DND-41 (cell line): ENCODE measurements at regions not wholly inside any gene's neighbourhood (a gene's known extent, or its start where the extent isn't known, plus 50 kb on each side); places are given as distances from the start of the nearest gene placed in this dataset.

Experiments
- ATAC-seq: fragments of 200-7000 bp; cut with Tn5 transposase; 3 replicates; pipeline ENCODE4 v1.9.1; 2021; ENCODE audit warnings: low read depth; ENCODE audit not compliant: insufficient read depth
- DNase-seq: peaks from one replicate; pipeline ENCODE4 v3.0.0-alpha.2; 2020
- H2AFZ ChIP-seq: 2 replicates; pipeline ENCODE4 v1.6.0; 2012; ENCODE audit warnings: low read depth, low read length
- H3K27ac ChIP-seq: 2 replicates; pipeline ENCODE4 v1.5.1; 2012; ENCODE audit warnings: low read length, inconsistent platforms
- H3K27me3 ChIP-seq: fragments of 200-600 bp; sonication (generic); 2 replicates; pipeline ENCODE4 v1.6.0; 2012; ENCODE audit warnings: low read length, mild to moderate bottlenecking, inconsistent platforms; ENCODE audit not compliant: insufficient read depth, poor library complexity
- H3K36me3 ChIP-seq: 2 replicates; pipeline ENCODE4 v1.5.1; 2012; ENCODE audit warnings: low read length, inconsistent platforms; ENCODE audit not compliant: insufficient read depth
- H3K4me1 ChIP-seq: 2 replicates; pipeline ENCODE4 v1.5.1; 2012; ENCODE audit warnings: mild to moderate bottlenecking, low read length; ENCODE audit not compliant: insufficient read depth
- H3K4me2 ChIP-seq: 2 replicates; pipeline ENCODE4 v1.6.0; 2012; ENCODE audit warnings: mild to moderate bottlenecking, moderate library complexity, low read length, inconsistent platforms; ENCODE audit not compliant: insufficient read depth
- H3K4me3 ChIP-seq, 2 experiments: fragments of 200-600 bp in 1 of 2; shearing (Covaris generic) in 1 of 2; 2 replicates each; pipeline ENCODE4 v1.5.1; 2012 to 2016; ENCODE audit warnings: inconsistent platforms in 2 of 2, low read length in 2 of 2, mild to moderate bottlenecking in 2 of 2, low read depth in 1 of 2, moderate library complexity in 1 of 2
- H3K79me2 ChIP-seq: 2 replicates; pipeline ENCODE4 v1.6.0; 2012; ENCODE audit warnings: low read length, inconsistent platforms; ENCODE audit not compliant: insufficient read depth
- H3K9ac ChIP-seq: 2 replicates; pipeline ENCODE4 v1.6.0; 2012; ENCODE audit warnings: low read depth, mild to moderate bottlenecking, inconsistent platforms, low read length, moderate library complexity
- H3K9me3 ChIP-seq: 2 replicates; pipeline ENCODE4 v1.5.1; 2012; ENCODE audit warnings: low read length, moderate library complexity, mild to moderate bottlenecking, inconsistent platforms; ENCODE audit not compliant: insufficient read depth, severe bottlenecking
- H4K20me1 ChIP-seq: 2 replicates; pipeline ENCODE4 v1.6.0; 2012; ENCODE audit warnings: low read length; ENCODE audit not compliant: insufficient read depth
- CTCF ChIP-seq: IDR thresholded peaks from 2 replicates; pipeline ENCODE4 v1.5.1; 2012; ENCODE audit warnings: borderline replicate concordance, low read length, moderate library complexity, mild to moderate bottlenecking; ENCODE audit not compliant: poor library complexity, severe bottlenecking; ENCODE audit errors: extremely low read depth
- EZH2 ChIP-seq: IDR thresholded peaks from 3 replicates; pipeline ENCODE4 v1.6.1; 2012; ENCODE audit warnings: borderline replicate concordance, low read depth, mild to moderate bottlenecking, moderate library complexity, low read length, inconsistent platforms; ENCODE audit not compliant: severe bottlenecking

GRCh38 chr13:22461854-22462490 is 718.8 kb upstream of the SGCG start:
- no peak for ATAC-seq
- no peaks in the 10 kb centered on the region for H3K4me1 ChIP-seq
- H3K27ac ChIP-seq: no peak overlapping the region
- no peaks in the 10 kb centered on the region for H3K36me3 ChIP-seq
- no peaks in the 10 kb centered on the region for H3K79me2 ChIP-seq
- no peak for DNase-seq
- no peak overlapping the region for H3K9ac ChIP-seq
- TF ChIP-seq CTCF: no peak
- TF ChIP-seq EZH2: no peak
- H3K27me3 ChIP-seq: no peaks in the 10 kb centered on the region
- H3K9me3 ChIP-seq: no peaks in the 10 kb centered on the region
- H3K4me3 ChIP-seq: no peak overlapping the region
- no peak overlapping the region for H3K4me2 ChIP-seq
- H4K20me1 ChIP-seq: no peaks in the 10 kb centered on the region
- no peak overlapping the region for H2AFZ ChIP-seq

- Histone ChIP-seq H3K9me3 (no peaks in the 10 kb centered on the region), H3K4me3 (no peak overlapping the region), H3K4me2 (no peak overlapping the region), H3K27me3 (no peaks in the 10 kb centered on the region), H2AFZ (no peak overlapping the region), H3K4me1 (no peaks in the 10 kb centered on the region), H3K27ac (no peak overlapping the region), H3K9ac (no peak overlapping the region), H3K36me3 (no peaks in the 10 kb centered on the region), H4K20me1 (no peaks in the 10 kb centered on the region), H3K79me2 (no peaks in the 10 kb centered on the region)
- ATAC-seq: no peak
- no peak for TF ChIP-seq EZH2
- no peak for TF ChIP-seq CTCF
- no peak for DNase-seq
Observed at GRCh38 chr13:22463089-22463488, 717.7 kb upstream of the SGCG start.

DNA sequence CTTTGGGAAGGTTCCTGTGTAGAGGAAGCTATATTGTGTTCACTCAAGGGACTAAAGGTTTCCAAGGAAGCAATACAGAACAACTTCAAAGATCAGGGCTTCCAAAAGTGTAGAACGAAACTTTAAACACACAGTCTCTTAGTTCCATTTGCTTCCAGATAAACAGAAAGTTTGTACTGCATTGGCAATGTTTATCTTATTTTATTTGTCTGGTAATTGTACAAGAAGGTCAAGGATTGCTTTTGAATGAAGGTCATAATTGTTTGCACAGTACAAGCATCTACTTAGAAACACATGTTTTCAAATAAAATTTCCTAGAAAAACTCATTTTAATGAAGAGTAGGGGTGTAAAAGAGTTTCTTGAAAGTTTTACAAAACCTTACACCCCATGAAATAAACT is 712.7 kb upstream of the SGCG start:
- Histone ChIP-seq H3K4me1 (no peaks in the 10 kb centered on the region), H4K20me1 (no peaks in the 10 kb centered on the region), H3K4me2 (no peak overlapping the region), H3K9ac (no peak overlapping the region), H3K79me2 (no peaks in the 10 kb centered on the region), H2AFZ (no peak overlapping the region), H3K27ac (no peak overlapping the region), H3K9me3 (no peaks in the 10 kb centered on the region), H3K27me3 (no peaks in the 10 kb centered on the region), H3K4me3 (no peak overlapping the region), H3K36me3 (no peaks in the 10 kb centered on the region)
- ATAC-seq (no peak), DNase-seq (no peak)
- TF ChIP-seq EZH2 (no peak), CTCF (no peak)

DNA sequence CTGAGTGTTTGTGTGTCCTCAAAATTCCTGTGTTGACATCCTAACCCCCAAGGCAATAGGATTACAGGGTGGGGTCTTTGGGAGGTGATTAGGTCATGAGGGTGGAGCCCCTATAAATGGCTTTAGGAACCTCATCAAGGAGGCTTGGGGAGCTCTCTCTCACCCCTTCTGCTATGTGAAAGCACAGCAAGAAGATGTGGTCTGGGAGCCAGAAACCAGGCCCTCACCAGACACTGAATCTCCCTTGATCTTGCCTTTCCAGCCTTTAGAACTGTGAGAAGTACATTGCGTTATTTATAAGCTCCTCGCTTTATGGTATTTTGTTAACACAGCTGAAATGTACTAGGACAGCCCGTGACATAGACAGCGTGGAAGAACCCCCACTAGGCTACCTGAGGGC is 712.0 kb upstream of the SGCG start:
- Histone ChIP-seq H3K9ac (no peak overlapping the region), H3K27ac (no peak overlapping the region), H3K36me3 (no peaks in the 10 kb centered on the region), H3K79me2 (no peaks in the 10 kb centered on the region), H2AFZ (no peak overlapping the region), H3K9me3 (no peaks in the 10 kb centered on the region), H3K4me2 (no peak overlapping the region), H3K4me3 (no peak overlapping the region), H3K27me3 (no peaks in the 10 kb centered on the region), H3K4me1 (no peaks in the 10 kb centered on the region), H4K20me1 (no peaks in the 10 kb centered on the region)
- no peak for TF ChIP-seq CTCF
- no peak for ATAC-seq
- DNase-seq: no peak
